GM18867 (cell line): ENCODE measurements at regions not wholly inside any gene's neighbourhood (a gene's known extent, or its start where the extent isn't known, plus 50 kb on each side); places are given as distances from the start of the nearest gene placed in this dataset.

Experiments used
- ATAC-seq: cut with Tn5 transposase; IDR thresholded peaks from one replicate; pipeline ENCODE4 v1.9.1; 2021; ENCODE audit warnings: mild to moderate bottlenecking, moderate library complexity; ENCODE audit not compliant: unreplicated experiment

GRCh38 chr1:186557147-186557777, 96.3 kb upstream of the PDC start:
- no peak for ATAC-seq

DNA sequence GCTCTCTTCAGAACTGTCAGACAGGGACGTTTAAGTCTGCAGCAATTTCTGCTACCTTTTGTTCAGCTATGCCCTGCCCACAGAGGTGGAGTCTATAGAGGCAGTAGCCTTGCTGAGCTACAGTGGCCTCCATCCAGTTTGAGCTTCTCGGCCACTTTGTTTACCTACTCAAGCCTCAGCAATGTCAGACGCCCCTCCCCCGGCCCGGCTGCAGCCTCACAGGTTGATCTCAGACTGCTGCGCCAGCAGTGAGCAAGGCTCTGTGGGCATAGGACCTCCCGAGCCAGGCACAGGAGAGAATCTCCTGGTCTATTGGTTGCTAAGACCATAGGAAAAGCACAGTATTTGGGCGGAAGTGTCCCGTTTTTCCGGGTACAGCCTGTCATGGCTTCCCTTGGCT, 89.9 kb upstream of the PDC start:
- no peak for ATAC-seq

DNA sequence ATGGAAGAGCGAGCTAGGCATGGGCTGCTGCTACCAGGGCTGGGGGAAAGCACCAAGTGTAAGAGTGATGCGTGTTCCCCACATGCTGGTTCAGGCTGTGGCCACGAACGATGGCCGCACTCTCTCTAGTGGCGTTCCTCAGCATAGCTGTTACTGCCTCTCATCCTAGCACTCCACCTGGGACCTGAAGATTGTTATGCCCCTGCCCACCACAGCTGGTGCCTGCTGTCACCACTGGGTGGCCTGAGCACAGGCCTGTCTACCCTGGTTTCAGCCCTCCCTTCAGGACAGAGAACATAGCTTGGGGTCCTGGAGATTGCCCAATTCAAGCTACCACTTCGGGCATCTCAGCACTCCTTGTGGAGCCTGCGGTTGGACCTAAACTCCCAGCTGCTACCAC, 80.1 kb upstream of the PDC start:
- no peak for ATAC-seq

GRCh38 chr1:186540521-186540920, 79.6 kb upstream of the PDC start:
- ATAC-seq: no peak

GRCh38 chr1:186536273-186536890, 75.5 kb upstream of the PDC start:
- no peak for ATAC-seq

- ATAC-seq: no peak
Observed at GRCh38 chr1:186535388-186536133, 74.6 kb upstream of the PDC start.

DNA sequence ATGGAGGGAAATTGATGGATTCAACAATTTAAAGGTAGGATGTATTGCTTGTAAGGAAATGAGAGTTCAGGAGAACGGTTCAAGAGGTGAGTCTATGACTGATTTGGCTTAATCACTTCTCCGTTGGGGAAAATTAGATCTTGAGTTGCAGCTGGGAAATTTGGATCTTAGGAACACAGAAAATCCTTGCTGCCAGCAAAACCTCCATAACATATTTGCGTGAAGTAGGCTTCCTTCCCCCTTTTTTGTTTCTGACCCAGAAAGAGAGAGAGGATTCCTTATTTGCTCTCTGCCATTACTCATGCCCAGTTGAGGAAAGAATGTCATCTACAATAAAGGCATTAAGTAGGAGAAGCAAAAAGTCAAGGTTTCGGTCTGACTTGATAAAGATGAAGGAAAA, 73.5 kb upstream of the PDC start:
- ATAC-seq: no peak

GRCh38 chr1:186532466-186532865, 71.6 kb upstream of the PDC start:
- ATAC-seq: no peak

DNA sequence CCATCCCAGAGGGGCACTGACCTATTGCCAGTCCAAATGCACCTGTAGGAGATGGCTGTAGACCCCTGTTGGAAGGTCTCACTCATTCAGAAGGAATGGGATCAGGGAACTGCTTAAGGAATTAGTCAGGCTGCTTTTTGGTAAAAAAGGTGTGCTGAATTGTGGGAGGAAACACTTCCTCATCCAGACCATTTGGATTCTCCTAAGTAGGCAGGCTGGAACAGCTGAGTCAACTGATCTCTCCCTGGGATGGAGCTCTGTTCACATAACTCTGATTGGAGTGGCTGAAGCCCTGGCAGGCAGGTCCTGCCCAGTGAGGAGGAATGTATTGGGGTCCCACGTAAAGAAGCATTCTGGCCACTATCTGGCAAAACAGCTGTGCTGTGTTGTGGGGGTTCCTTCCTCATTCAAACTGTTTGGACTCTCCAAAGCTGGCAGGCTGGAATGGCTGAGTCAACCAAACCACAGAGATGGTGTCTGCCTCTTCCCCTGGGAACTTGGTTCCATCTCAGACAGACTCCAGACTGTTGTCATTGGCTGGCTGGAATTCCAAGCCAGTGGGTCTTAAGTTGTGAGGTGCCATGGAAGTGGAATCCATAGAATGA, 70.7 kb upstream of the PDC start:
- ATAC-seq: no peak

GRCh38 chr1:186530109-186530508, 69.2 kb upstream of the PDC start:
- no peak for ATAC-seq

- no peak for ATAC-seq
Observed at GRCh38 chr1:186519982-186520381, 59.1 kb upstream of the PDC start.

DNA sequence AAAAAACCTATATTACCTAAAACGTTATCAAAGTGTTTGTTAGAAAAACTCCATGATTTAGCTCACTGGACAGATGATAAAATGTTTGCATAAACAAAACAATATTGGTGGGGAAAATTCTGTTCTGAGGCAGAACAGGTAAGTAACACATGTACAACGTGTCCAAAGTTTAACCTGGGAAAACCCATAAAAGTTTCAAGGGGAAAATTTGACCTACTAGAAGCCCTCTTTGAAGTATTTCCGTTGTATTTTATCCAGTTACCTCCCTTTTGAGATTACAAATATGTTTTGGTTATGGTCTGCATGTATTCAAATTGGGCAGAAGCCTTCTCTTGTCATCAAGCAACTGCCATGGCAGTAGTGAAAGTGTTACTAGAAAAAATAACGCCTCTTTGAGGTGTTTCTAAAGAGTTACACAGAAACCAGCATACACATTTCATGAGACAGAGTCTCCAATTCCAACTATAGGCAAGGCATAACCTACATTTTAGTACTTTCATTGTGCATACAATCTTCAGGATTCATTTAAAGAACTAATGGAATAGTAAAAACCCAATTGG, 58.0 kb upstream of the PDC start:
- peak; percentile 91 for ATAC-seq

GRCh38 chr1:186518395-186518794, 57.5 kb upstream of the PDC start:
- peak; percentile 7 for ATAC-seq

- ATAC-seq: no peak
Observed at GRCh38 chr1:186514367-186514766, 53.5 kb upstream of the PDC start.

- ATAC-seq: no peak
Observed at GRCh38 chr1:186513526-186513925, 52.6 kb upstream of the PDC start.

GRCh38 chr1:186512698-186513457, 52.0 kb upstream of the PDC start:
- ATAC-seq: peak; percentile 9

- peak; percentile 94 for ATAC-seq
Observed at GRCh38 chr1:186511761-186512637, 51.1 kb upstream of the PDC start.
